Mucosa of descending colon (tissue), 3 donors: ENCODE measurements at regions not wholly inside any gene's neighbourhood (a gene's known extent, or its start where the extent isn't known, plus 50 kb on each side); places are given as distances from the start of the nearest gene placed in this dataset.
A peak's percentile ranks its signal among the peaks of the same experiment; 100 is the strongest.

ENCODE experiments used
- ATAC-seq: fragments of 200-7000 bp; cut with Tn5 transposase; one replicate; pipeline ENCODE4 v1.9.1; 2020; ENCODE audit warnings: mild to moderate bottlenecking, moderate library complexity
- DNase-seq, 3 donors: peaks; one replicate each; pipeline ENCODE4 v3.0.0-alpha.2; 2020
- H3K36me3 ChIP-seq: fragments of 200-600 bp; one replicate; pipeline ENCODE4 v1.8.0; 2021; ENCODE audit warnings: low read depth, mild to moderate bottlenecking
- H3K4me1 ChIP-seq: fragments of 200-600 bp; one replicate; pipeline ENCODE4 v1.8.0; 2021; ENCODE audit warnings: low read depth, mild to moderate bottlenecking
- H3K4me3 ChIP-seq: fragments of 200-600 bp; one replicate; pipeline ENCODE4 v1.8.0; 2021; ENCODE audit warnings: mild to moderate bottlenecking
- H3K9me3 ChIP-seq: fragments of 200-600 bp; one replicate; pipeline ENCODE4 v1.8.0; 2021; ENCODE audit warnings: mild to moderate bottlenecking
- CTCF ChIP-seq: fragments of 200-600 bp; IDR thresholded peaks from one replicate; pipeline ENCODE4 v1.8.0; 2022; ENCODE audit warnings: antibody characterized with exemption, mild to moderate bottlenecking
- intact Hi-C, 2 donors: fragments of 100-400 bp; cut with DNase I in 1 of 2; cut with micrococcal nuclease in 1 of 2; formaldehyde crosslinking; loops; one replicate each; pipeline versions ENCODE4 v1.11.0 to v1.11.1; 2022; cut with DNase I, micrococcal nuclease
- donor health status: DM: no; HTN: no; CAD: no; lungs with moderate emphysema.
- donor health status: DM: no; HTN: no; CAD: no.
- donor health status: DM: no; HTN: yes; CAD: no.

GRCh38 chr3:80682235-80682634, 914.4 kb upstream of the ROBO1 start:
- intact Hi-C loops, result no loop called here
- Histone ChIP-seq H3K9me3 (no peaks in the 10 kb centered on the region), H3K4me1 (no peaks in the 10 kb centered on the region), H3K4me3 (no peak overlapping the region), H3K36me3 (no peaks in the 10 kb centered on the region)
- ATAC-seq (no peak), DNase-seq (no peak)
- no peak for TF ChIP-seq CTCF

GRCh38 chr3:80677796-80678195, 910.0 kb upstream of the ROBO1 start:
- intact Hi-C loops, result no loop called here
- H3K9me3 ChIP-seq, result no peaks in the 10 kb centered on the region
- H3K4me3 ChIP-seq, result no peak overlapping the region
- ATAC-seq, result no peak
- DNase-seq, result no peak
- TF ChIP-seq CTCF, result no peak
- H3K36me3 ChIP-seq, result no peaks in the 10 kb centered on the region
- H3K4me1 ChIP-seq, result no peaks in the 10 kb centered on the region

GRCh38 chr3:80676866-80677265, 909.1 kb upstream of the ROBO1 start:
- Histone ChIP-seq H3K36me3 (no peaks in the 10 kb centered on the region), H3K4me1 (no peaks in the 10 kb centered on the region), H3K9me3 (no peaks in the 10 kb centered on the region), H3K4me3 (no peak overlapping the region)
- no peak for DNase-seq
- ATAC-seq, result no peak
- intact Hi-C loops, result no loop called here
- TF ChIP-seq CTCF, result no peak

GRCh38 chr3:80676261-80676660, 908.5 kb upstream of the ROBO1 start:
- H3K9me3 ChIP-seq, result no peaks in the 10 kb centered on the region
- H3K4me1 ChIP-seq, result no peaks in the 10 kb centered on the region
- DNase-seq, result no peak
- ATAC-seq, result no peak
- no peak overlapping the region for H3K4me3 ChIP-seq
- intact Hi-C loops, result no loop called here
- H3K36me3 ChIP-seq, result no peaks in the 10 kb centered on the region
- TF ChIP-seq CTCF, result no peak

GRCh38 chr3:80675790-80676189, 908.0 kb upstream of the ROBO1 start:
- H3K9me3 ChIP-seq, result no peaks in the 10 kb centered on the region
- no peaks in the 10 kb centered on the region for H3K36me3 ChIP-seq
- no peaks in the 10 kb centered on the region for H3K4me1 ChIP-seq
- no peak overlapping the region for H3K4me3 ChIP-seq
- TF ChIP-seq CTCF, result no peak
- ATAC-seq, result no peak
- DNase-seq, result no peak
- intact Hi-C loops, result no loop called here

GRCh38 chr3:80668600-80669294, 900.9 kb upstream of the ROBO1 start:
- no peak overlapping the region for H3K4me3 ChIP-seq
- ATAC-seq (peak; percentile 58), DNase-seq (no peak)
- H3K9me3 ChIP-seq, result peaks cover 12% of the 10 kb centered on the region
- no peaks in the 10 kb centered on the region for H3K4me1 ChIP-seq
- H3K36me3 ChIP-seq, result no peaks in the 10 kb centered on the region
- TF ChIP-seq CTCF, result no peak
- intact Hi-C loops, result no loop called here
